DND-41 (cell line): ENCODE measurements at regions not wholly inside any gene's neighbourhood (a gene's known extent, or its start where the extent isn't known, plus 50 kb on each side); places are given as distances from the start of the nearest gene placed in this dataset.

Experiments
- ATAC-seq: fragments of 200-7000 bp; cut with Tn5 transposase; 3 replicates; pipeline ENCODE4 v1.9.1; 2021; ENCODE audit warnings: low read depth; ENCODE audit not compliant: insufficient read depth
- DNase-seq: peaks from one replicate; pipeline ENCODE4 v3.0.0-alpha.2; 2020
- H2AFZ ChIP-seq: 2 replicates; pipeline ENCODE4 v1.6.0; 2012; ENCODE audit warnings: low read depth, low read length
- H3K27ac ChIP-seq: 2 replicates; pipeline ENCODE4 v1.5.1; 2012; ENCODE audit warnings: low read length, inconsistent platforms
- H3K27me3 ChIP-seq: fragments of 200-600 bp; sonication (generic); 2 replicates; pipeline ENCODE4 v1.6.0; 2012; ENCODE audit warnings: low read length, mild to moderate bottlenecking, inconsistent platforms; ENCODE audit not compliant: insufficient read depth, poor library complexity
- H3K36me3 ChIP-seq: 2 replicates; pipeline ENCODE4 v1.5.1; 2012; ENCODE audit warnings: low read length, inconsistent platforms; ENCODE audit not compliant: insufficient read depth
- H3K4me1 ChIP-seq: 2 replicates; pipeline ENCODE4 v1.5.1; 2012; ENCODE audit warnings: mild to moderate bottlenecking, low read length; ENCODE audit not compliant: insufficient read depth
- H3K4me2 ChIP-seq: 2 replicates; pipeline ENCODE4 v1.6.0; 2012; ENCODE audit warnings: mild to moderate bottlenecking, moderate library complexity, low read length, inconsistent platforms; ENCODE audit not compliant: insufficient read depth
- H3K4me3 ChIP-seq, 2 experiments: fragments of 200-600 bp in 1 of 2; shearing (Covaris generic) in 1 of 2; 2 replicates each; pipeline ENCODE4 v1.5.1; 2012 to 2016; ENCODE audit warnings: inconsistent platforms in 2 of 2, low read length in 2 of 2, mild to moderate bottlenecking in 2 of 2, low read depth in 1 of 2, moderate library complexity in 1 of 2
- H3K79me2 ChIP-seq: 2 replicates; pipeline ENCODE4 v1.6.0; 2012; ENCODE audit warnings: low read length, inconsistent platforms; ENCODE audit not compliant: insufficient read depth
- H3K9ac ChIP-seq: 2 replicates; pipeline ENCODE4 v1.6.0; 2012; ENCODE audit warnings: low read depth, mild to moderate bottlenecking, inconsistent platforms, low read length, moderate library complexity
- H3K9me3 ChIP-seq: 2 replicates; pipeline ENCODE4 v1.5.1; 2012; ENCODE audit warnings: low read length, moderate library complexity, mild to moderate bottlenecking, inconsistent platforms; ENCODE audit not compliant: insufficient read depth, severe bottlenecking
- H4K20me1 ChIP-seq: 2 replicates; pipeline ENCODE4 v1.6.0; 2012; ENCODE audit warnings: low read length; ENCODE audit not compliant: insufficient read depth
- EZH2 ChIP-seq: IDR thresholded peaks from 3 replicates; pipeline ENCODE4 v1.6.1; 2012; ENCODE audit warnings: borderline replicate concordance, low read depth, mild to moderate bottlenecking, moderate library complexity, low read length, inconsistent platforms; ENCODE audit not compliant: severe bottlenecking
- TF ChIP-seq, protein P1 (sequence below): IDR thresholded peaks from 2 replicates; pipeline ENCODE4 v1.5.1; 2012; ENCODE audit warnings: borderline replicate concordance, low read length, moderate library complexity, mild to moderate bottlenecking; ENCODE audit not compliant: poor library complexity, severe bottlenecking; ENCODE audit errors: extremely low read depth

DNA sequence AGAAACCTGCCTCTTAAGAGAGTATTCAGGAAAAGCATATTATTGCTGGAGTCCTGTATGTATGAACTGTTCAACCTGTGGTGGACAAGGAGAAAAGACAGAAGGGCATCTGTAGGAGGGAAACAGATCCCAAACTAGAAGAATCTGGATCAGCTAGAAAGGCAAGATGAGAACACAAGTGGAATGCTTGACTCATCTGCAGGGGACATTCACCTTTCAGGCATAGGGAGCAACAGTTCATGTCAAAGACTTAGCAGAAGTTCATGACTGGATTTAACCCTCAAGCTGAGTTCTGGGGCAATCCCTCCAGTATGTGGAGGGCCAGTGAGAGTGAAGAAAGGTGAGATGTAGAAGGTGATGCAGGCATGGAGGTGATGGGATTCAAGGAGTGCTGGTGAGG, 135.9 kb upstream of the DYNLRB2 start:
- no peaks in the 10 kb centered on the region for H3K4me1 ChIP-seq
- no peak overlapping the region for H2AFZ ChIP-seq
- DNase-seq (no peak), ATAC-seq (no peak)
- no peak overlapping the region for H3K9ac ChIP-seq
- TF ChIP-seq, protein P1, sequence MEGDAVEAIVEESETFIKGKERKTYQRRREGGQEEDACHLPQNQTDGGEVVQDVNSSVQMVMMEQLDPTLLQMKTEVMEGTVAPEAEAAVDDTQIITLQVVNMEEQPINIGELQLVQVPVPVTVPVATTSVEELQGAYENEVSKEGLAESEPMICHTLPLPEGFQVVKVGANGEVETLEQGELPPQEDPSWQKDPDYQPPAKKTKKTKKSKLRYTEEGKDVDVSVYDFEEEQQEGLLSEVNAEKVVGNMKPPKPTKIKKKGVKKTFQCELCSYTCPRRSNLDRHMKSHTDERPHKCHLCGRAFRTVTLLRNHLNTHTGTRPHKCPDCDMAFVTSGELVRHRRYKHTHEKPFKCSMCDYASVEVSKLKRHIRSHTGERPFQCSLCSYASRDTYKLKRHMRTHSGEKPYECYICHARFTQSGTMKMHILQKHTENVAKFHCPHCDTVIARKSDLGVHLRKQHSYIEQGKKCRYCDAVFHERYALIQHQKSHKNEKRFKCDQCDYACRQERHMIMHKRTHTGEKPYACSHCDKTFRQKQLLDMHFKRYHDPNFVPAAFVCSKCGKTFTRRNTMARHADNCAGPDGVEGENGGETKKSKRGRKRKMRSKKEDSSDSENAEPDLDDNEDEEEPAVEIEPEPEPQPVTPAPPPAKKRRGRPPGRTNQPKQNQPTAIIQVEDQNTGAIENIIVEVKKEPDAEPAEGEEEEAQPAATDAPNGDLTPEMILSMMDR = no peak
- no peak for TF ChIP-seq EZH2
- H3K4me2 ChIP-seq = no peak overlapping the region
- H3K79me2 ChIP-seq = no peaks in the 10 kb centered on the region
- H3K27ac ChIP-seq = no peak overlapping the region
- no peaks in the 10 kb centered on the region for H3K36me3 ChIP-seq
- no peaks in the 10 kb centered on the region for H3K9me3 ChIP-seq
- H3K4me3 ChIP-seq = no peak overlapping the region
- H3K27me3 ChIP-seq = no peaks in the 10 kb centered on the region
- H4K20me1 ChIP-seq = no peaks in the 10 kb centered on the region

GRCh38 chr16:80403894-80404293, 136.9 kb upstream of the DYNLRB2 start:
- no peak overlapping the region for H2AFZ ChIP-seq
- H3K27me3 ChIP-seq = no peaks in the 10 kb centered on the region
- no peaks in the 10 kb centered on the region for H3K36me3 ChIP-seq
- no peaks in the 10 kb centered on the region for H4K20me1 ChIP-seq
- no peak overlapping the region for H3K4me3 ChIP-seq
- TF ChIP-seq EZH2 = no peak
- TF ChIP-seq, protein P1 = no peak
- no peak for ATAC-seq
- no peak overlapping the region for H3K27ac ChIP-seq
- DNase-seq = no peak
- H3K9me3 ChIP-seq = no peaks in the 10 kb centered on the region
- no peak overlapping the region for H3K9ac ChIP-seq
- no peak overlapping the region for H3K4me2 ChIP-seq
- no peaks in the 10 kb centered on the region for H3K79me2 ChIP-seq
- no peaks in the 10 kb centered on the region for H3K4me1 ChIP-seq

DNA sequence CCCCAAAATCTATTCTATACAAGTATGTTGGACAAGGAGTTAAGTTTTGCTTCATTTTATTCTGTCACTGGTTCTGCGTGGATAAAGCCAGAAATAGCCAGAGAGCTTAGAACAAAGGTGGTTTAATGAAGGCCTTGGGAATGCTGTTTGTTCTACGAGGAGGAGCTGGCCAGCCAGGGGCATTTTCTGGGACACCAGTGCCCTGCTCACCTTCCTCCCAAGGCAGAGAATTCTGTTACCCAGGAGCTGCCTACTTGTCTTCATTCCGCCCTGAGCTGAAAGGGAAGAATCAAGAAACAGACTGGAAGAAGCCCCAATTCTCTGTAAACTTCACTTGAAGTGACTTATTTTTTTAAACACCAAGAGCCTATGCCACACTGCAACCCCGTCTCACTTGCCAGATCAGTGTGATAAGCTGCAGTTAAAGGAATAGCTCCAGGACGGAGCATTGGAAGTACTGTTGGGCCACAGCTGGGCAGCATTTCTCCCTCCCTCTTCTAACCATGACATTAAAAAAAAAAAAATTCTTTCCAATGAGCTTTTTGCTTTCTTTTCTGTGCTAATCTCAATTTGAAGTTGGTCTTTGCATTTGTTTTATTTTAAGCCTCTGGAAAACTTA, 149.8 kb upstream of the DYNLRB2 start:
- Histone ChIP-seq H3K27ac (no peak overlapping the region), H4K20me1 (no peaks in the 10 kb centered on the region), H3K9me3 (no peaks in the 10 kb centered on the region), H3K36me3 (no peaks in the 10 kb centered on the region), H2AFZ (no peak overlapping the region), H3K4me1 (no peaks in the 10 kb centered on the region), H3K79me2 (no peaks in the 10 kb centered on the region), H3K4me2 (no peak overlapping the region), H3K9ac (no peak overlapping the region), H3K27me3 (no peaks in the 10 kb centered on the region), H3K4me3 (no peak overlapping the region)
- TF ChIP-seq EZH2 = no peak
- TF ChIP-seq, protein P1 = no peak
- ATAC-seq (no peak), DNase-seq (no peak)
